GM18507 (cell line): ENCODE measurements at regions not wholly inside any gene's neighbourhood (a gene's known extent, or its start where the extent isn't known, plus 50 kb on each side); places are given as distances from the start of the nearest gene placed in this dataset.

Experiments
- DNase-seq: peaks from one replicate; pipeline ENCODE4 v3.0.0; 2011; ENCODE audit warnings: low read depth; ENCODE audit not compliant: insufficient read length; ENCODE audit errors: extremely low spot score
- FAIRE-seq: peaks from 2 replicates; lab custom pipeline; 2011; peaks lifted over from hg19 to GRCh38; lab: Jason Lieb, UNC

DNA sequence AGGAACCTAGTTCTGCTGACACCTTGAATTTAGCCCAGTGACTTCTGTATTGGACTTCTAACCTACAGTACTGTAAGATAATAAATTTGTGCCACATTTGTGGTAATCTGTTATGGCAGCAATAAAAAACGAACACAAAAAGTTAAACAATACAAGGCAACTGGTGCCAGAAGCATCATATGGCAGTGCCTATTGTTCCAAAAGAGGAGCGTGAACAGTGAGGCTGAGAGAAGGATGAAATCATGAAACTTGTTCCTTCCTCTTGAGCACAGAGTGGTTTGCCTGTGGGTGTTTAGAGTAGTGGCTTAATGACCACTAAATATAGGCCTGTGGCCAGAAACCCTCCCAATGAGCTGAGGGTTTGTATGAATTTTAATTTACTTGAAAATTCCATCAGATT is 69.7 kb upstream of the PGRMC2 start:
- DNase-seq: no peak
- no peak for FAIRE-seq

DNA sequence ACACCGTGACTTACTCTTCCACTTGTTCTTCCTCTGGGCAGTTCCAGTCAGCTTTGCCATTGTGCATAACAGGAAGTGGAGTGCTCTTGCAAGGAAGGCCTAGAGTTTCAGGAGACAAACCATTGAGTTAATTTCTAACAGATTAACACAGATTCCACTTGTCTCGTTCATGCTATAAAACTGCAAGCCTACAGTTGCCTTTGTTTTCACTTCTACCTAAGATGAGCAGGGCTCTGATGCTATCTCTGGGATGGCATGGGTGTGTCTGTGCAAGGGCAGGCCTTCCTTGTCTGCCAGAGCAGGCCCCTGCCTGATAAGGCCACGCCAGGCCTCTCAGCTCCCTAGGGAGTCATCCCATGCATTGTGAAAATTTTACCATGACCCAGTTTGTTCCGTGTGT is 67.7 kb upstream of the PGRMC2 start:
- FAIRE-seq (peak; percentile 76), DNase-seq (no peak)

DNA sequence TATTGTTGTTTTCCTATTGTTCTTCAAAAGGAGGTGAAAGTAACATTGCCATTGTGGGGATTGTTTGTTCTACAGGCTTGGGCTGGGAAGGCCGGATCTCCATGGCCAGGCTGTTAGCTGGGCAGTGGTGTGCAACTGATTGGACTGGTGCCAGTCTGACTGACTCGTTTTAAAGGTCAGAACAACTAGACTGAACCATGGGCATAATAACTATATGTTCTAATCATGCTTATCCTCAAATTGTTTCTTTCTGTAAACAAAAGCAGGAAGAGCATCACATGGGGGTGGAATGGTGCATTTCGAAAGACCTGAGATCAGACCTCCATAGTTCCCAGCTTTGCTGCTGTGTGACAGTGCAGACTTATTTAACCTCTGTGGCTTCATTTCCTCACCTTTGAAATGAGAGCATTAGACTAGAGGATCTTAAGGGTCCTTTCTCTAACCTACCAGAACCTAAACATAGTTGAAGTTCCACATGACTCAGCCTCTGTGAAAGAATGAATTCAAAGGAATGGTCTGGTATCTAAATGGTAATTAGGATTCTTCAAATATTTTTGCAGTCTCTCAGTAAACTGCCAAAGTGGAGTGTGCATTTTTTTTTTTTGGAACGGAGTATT is 66.7 kb upstream of the PGRMC2 start:
- FAIRE-seq: no peak
- DNase-seq: no peak

DNA sequence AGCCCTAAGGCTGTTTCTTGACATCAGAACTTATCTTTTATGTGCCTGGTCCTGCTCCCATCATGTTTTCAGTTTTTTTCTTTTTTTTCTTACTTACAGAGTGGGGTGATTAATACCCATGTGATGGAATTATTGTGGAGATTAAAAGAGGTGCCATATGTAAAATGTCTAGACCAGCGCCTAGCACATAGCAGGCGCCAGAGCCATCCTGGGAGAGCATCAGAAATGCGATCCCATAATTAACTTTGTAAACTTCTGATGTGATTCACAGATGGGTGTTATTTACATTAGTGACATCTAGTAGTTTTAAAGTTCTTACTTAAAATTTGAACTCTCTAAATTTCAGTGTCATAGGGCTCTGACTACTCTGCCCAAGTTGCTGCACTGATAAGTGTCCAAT is 66.2 kb upstream of the PGRMC2 start:
- DNase-seq (no peak), FAIRE-seq (no peak)

DNA sequence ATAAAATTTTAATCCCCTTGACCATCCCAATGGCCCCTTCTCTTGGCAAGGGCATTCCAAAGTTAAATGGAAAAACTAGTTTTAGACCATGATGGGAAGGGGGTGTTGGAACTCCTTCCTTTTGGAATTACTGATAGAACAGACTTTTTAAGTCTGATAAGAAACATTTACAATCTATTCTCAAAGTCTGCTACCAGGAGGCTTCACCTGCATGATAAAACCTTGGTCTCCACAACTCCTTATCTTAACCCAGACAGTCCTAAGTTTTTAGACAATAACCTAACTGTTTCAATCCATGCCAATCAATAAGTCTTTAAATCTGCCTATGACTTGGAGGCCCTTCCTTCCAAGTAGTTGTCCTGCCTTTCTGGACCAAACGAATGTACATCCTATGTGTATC is 63.9 kb upstream of the PGRMC2 start:
- FAIRE-seq (no peak), DNase-seq (no peak)

DNA sequence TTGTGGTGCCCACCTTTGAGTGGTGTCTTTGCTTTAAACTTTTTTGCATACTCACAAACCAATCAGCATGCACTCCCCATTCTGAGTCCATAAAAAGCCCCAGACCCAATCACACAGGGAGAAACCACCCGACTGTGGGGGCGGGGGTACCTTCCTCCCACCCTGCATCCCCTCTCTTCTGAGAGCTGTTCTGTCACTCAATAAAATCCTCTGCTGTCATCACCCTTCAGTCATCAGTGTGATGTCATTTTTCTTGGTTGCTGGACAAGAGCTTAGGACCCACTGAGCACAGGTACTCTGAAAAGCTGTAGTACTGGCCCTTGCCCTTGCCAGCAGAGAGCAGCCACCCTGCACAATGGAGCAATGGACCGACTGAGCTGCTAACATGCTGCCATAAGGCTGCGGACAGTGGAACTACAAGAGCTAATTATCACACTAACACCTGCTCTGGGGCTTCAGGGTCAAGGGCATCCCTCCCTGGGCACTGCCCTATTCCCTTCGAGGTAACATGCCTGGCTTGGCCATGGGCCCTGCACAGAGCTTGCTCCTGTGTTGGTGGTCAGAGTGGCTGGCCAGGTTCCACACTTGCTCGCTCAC is 62.9 kb upstream of the PGRMC2 start:
- FAIRE-seq: no peak
- DNase-seq: no peak

DNA sequence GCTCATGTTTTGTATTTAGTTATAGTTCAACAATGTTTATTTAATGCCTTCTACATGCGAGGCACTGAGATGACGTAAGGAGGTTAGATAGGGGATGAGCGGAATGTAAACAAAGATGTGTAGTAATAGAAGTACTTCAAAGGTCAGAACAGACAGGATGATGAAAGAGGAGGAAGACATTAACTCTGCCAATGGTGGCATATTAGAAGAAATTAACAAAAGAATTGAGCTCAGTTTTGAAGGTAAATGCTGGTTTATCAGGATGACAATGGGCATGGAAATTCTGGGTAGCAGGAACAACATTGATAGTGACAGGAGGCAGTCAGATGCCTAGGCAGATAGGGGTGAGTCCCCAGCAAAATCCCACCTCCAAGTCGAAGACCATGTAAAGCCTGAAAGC is 62.3 kb upstream of the PGRMC2 start:
- no peak for DNase-seq
- FAIRE-seq: no peak

DNA sequence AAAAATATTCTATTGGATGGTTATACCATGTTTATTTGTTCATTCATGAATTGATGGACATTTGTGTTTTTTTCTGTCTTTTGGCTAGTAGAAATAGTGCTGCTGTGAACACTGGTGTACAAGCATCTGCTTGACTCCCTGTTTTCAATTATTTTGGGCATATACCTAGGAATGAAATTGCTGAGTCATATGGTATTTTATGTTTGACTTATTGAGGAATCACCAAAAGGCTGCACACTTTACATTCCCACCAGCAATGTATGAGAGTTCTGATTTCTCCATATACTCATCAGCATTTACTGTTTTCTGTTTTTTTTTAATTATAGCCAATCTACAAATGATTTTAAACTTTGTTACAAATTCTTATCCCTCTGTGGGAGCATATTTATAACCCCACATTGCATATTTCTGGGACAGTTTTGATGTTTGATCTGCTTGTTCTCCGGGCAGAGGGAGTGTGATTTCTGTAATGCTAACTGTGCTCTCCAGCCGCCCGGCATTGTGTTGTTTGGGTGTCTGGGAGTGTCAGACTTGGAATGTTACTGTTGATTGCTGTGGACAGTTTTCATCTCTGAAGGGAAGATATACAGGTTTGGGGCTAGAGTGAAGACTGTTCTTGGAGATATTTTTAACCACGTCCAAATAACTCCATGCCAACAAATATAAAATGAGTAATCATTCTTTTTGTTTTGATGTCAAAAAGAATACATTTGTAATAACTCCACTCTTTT is 60.5 kb upstream of the PGRMC2 start:
- FAIRE-seq (no peak), DNase-seq (no peak)

DNA sequence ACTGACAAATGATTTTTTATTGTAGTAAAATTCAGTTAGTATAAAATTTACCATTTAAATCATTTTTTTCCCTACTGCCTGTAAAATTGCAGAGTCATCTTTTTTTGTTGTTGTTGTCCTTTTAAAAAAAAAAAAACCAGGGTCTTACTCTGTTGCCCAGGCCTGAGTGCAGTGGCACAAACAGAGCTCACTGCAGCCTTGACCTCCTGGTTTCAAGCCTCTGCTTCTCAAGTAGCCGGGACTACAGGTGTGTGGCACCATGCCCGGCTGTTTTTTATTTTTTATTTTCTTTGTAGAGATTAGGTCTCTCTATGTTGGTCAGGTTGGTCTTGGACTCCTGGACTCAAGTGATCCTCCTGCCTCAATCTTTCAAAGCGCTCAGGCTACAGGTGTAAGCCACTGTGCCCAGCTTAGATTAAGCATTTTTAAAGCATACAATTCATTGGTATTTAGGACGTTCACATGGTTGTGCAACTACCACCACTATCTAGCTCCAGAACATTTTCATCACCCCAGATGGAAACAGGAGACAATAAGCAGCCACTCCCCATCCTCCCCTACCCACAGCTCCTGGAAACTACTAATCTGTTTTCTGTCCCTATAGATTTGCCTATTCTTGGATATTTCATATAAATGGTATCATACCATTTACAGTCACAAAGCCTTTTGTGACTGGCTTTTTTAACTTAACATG is 59.7 kb upstream of the PGRMC2 start:
- DNase-seq (no peak), FAIRE-seq (no peak)

DNA sequence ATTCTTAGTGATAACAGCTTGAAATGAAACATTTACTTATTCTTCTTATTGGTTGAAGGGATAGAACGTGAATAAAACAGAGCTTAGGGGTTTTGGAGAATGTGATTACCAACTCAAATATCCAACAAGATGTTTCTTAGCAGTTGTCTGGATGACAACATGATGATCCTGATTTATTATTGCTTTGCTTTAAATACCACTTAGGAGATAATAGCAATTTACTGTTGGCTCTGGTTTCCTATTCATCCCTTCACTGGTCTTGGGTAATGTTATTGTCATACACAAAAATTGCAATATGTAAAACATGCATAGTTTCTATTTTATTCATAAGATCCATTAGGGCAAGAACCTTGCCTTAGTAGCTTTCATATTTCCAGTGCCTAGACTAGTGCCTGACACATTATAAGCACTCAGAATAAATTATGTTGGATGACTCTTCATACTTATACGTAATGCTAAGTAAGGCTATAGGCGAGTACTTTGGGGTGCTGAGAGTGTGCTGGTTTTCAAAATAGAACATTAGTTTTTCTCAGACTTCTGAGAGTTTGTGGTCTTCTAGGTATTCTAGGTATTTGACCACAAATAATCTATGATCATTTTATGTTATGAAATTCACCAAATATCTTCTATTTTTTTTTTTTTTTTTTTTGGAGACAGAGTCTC is 58.6 kb upstream of the PGRMC2 start:
- no peak for DNase-seq

DNA sequence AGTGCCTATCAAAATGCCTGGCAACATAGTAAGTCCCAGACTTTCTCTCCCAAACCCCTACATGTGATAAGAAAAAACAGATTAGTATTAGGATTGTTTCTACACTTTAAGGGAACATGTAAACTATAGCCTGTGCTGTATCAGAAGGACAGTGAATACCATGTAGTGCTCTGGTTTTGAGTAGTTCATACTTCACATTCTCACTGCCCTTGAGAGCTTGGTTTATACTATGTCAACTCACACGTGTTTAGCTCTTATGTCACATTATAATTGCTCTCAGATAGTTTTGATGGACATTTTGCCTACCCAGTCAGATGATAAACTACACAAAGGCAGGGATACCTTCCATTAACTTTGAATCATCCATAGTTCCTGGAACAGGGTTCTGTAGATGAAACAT is 58.0 kb upstream of the PGRMC2 start:
- FAIRE-seq (no peak), DNase-seq (no peak)

More for the DNA sequence above, 58.6 kb upstream of the PGRMC2 start:
- FAIRE-seq: no peak

DNA sequence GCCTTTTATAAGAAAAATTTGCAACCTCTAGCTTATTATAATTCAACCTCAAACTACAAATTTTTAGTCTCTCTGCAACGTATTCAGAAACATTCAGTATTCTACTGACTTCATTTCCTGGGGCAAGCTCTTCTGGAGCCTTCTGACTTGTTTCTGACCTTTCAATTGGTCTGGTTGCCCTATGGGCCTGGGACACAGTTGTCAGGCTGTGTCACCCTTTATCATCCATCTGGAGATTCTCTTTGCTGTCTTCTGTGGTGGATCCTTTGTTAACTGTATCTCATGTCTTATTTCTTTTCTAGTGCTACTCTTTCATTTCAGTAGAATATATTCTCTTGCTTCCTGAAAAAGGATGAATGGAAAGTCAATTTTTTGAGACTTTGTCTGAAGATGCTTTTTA is 55.1 kb upstream of the PGRMC2 start:
- no peak for FAIRE-seq
- DNase-seq: no peak

DNA sequence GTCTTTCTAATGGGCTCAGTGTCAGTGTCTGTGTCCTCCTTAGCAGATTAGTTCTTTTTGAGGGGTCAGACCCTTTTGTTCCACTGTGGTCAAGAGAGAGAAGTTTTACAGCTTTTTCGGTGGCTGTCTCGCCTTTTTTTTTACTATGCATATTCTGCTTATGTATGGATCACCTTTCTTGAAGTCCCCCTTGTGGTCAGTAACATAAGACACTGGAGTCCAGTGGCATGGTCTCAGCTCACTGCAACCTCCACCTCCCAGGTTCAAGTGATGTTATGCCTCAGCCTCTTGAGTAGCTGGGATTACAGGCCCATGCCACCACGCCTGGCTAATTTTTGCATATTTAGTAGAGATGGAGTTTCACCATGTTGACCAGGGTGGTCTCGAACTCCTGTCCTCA is 54.0 kb upstream of the PGRMC2 start:
- FAIRE-seq: no peak
- DNase-seq: no peak

DNA sequence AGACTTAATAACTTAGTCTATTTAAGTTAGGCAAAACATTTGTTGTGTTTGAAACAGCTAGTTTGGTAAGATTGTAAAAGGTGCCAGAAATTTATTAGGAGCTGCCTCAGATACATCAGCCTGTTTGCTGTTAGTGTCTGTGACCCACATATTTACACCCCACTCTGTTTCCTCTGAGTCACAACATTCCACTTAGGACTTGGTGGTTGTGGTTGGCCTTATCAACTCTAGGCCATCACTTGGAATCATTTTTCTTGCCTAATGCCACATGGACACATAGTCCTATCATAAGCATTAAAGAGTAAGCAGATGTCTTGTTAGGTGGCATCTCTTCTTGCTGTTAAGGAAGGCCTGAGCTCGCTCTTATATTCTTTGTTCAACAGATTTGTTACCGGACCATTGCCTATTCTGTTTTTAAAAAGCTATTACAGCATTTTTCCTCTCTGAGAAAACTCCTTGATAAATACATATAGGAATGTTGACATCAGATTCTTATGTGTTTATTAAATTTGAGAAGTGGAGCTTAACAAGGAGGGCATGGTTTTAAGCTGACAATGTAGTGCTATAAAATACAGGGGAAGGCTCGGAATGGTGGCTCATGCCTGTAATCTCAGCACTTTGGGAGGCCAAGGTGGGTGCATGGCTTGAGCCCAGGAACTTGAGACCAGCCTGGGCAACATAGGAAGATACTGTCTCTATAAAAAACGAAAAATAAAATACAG is 51.2 kb upstream of the PGRMC2 start:
- DNase-seq (no peak), FAIRE-seq (peak; percentile 18)

DNA sequence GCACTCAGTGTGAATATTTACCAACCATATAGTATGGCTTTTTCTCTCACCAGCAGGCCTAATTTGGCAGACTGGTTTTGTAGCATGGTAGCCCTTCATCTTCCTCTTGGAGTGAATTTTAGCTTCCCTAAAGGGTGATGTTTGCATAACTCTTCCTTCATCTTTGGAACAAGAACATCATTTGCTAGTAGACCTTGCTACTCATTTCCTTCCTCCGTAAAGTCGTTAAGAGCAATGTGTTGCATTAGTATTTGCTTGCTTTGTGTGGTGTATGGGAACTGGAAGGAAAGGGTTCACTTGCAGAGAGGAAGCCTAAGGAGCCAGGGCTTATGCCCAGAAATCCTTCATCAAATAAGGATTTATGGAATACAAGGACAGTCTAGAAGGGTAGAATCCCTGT is 50.2 kb upstream of the PGRMC2 start:
- DNase-seq (no peak), FAIRE-seq (no peak)
